GM12864 (cell line): ENCODE measurements at regions not wholly inside any gene's neighbourhood (a gene's known extent, or its start where the extent isn't known, plus 50 kb on each side); places are given as distances from the start of the nearest gene placed in this dataset.

Experiments
- DNase-seq: peaks from one replicate; pipeline ENCODE4 v3.0.0-alpha.2; 2011; ENCODE audit warnings: low read depth
- H3K4me3 ChIP-seq: 2 replicates; pipeline ENCODE4 v1.5.1; 2011; ENCODE audit warnings: mild to moderate bottlenecking, low read depth, low read length, control low read depth
- TF ChIP-seq, protein P1 (sequence below): IDR thresholded peaks from 2 replicates; pipeline ENCODE4 v1.5.1; 2011; ENCODE audit warnings: low read depth, mild to moderate bottlenecking, moderate library complexity, low read length, control low read depth, inconsistent platforms; ENCODE audit errors: missing control alignments

DNA sequence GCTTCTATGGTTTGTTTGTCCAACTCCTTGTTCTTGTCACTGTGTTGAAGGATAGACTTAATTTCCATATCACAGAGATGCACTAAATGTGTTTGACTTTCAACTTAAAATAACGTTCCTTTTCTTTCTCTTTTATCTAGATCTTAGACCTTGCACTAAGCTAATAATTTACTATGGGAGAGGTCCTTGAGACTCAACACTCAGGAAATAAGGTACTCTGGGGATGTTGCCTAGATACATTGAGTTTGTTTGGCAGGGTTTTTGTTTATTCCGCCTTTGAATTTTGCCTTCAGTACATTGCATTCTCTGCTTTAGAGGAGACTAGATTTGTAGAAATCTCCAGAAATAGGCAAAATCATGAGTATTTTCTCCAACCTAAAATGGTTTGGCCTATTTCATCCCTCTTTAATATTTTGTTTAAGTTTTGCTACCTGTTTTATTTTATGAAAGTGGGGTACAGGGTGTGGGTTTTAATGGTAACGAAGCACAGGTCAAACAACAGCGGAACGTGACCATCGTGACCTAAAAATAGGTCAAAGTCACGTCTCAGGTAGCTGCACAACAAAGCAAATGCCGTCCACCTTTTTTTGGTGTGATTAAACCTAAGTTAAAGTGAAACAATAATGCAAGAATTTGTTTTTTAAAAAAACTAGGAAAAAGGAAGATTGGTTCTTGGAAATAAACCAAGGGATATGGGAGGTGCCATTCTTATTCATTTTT lies 115.3 kb upstream of the CPSF6 start:
- DNase-seq = no peak

DNA sequence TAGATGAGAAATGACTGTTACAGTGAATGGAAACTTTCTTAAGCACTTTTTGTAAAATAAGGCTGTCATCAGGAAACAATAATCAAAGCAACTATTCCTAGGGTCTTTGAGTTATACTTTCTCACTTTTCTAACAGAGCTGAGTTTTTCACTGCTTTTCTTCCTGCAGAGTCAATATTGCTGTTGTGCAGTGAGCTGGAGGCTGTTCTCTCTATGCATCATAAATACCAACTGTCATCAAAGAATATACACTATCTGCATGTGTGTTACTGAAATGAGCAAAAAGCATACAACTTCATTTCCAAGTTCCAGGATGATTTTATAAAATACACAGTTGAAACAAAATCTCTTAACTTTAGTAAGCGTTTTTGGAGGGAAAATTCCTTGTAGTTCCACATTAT lies 110.4 kb upstream of the CPSF6 start:
- H3K4me3 ChIP-seq = no peak overlapping the region
- TF ChIP-seq, protein P1, sequence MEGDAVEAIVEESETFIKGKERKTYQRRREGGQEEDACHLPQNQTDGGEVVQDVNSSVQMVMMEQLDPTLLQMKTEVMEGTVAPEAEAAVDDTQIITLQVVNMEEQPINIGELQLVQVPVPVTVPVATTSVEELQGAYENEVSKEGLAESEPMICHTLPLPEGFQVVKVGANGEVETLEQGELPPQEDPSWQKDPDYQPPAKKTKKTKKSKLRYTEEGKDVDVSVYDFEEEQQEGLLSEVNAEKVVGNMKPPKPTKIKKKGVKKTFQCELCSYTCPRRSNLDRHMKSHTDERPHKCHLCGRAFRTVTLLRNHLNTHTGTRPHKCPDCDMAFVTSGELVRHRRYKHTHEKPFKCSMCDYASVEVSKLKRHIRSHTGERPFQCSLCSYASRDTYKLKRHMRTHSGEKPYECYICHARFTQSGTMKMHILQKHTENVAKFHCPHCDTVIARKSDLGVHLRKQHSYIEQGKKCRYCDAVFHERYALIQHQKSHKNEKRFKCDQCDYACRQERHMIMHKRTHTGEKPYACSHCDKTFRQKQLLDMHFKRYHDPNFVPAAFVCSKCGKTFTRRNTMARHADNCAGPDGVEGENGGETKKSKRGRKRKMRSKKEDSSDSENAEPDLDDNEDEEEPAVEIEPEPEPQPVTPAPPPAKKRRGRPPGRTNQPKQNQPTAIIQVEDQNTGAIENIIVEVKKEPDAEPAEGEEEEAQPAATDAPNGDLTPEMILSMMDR = no peak
- no peak for DNase-seq

More for the DNA sequence above, 115.3 kb upstream of the CPSF6 start:
- no peak overlapping the region for H3K4me3 ChIP-seq
- TF ChIP-seq, protein P1 = no peak

DNA sequence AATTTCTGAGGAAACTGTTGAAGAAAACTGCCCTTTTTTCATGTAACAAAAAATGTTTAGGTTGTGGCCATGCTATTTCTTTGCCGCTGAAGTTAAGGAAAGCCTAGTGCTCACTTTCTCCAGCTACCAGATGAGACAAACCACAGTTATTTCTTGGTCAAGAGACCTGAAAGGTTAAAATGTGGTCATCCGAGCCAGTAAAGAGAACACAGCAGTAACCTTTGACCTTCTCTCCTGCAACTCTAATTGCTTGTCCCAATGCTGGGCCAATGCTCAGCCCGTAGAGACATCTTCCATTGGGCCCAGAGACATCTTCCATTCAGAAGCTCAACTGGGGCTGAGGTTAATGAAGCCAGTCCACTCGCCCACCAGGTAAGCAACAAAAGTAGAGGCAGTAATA lies 109.8 kb upstream of the CPSF6 start:
- DNase-seq = no peak
- no peak overlapping the region for H3K4me3 ChIP-seq
- TF ChIP-seq, protein P1 = no peak

DNA sequence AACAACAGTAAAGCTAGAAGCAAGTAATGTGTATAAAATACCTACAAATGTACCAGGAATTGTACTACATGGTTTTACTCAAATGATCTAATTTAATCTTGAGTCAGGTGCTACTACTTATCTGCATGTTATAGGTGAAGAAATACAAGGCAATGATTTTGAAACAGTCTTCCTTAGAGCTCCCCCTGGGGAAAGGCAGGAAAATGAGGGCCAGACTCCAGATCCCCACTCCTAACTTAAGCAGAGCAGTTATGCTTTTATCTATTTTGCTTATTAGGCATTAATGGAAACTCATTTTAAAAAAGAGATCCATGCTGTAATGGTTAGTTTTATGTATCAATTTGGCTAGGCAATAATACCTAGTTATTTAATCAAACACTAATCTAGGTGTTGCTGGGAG lies 109.3 kb upstream of the CPSF6 start:
- TF ChIP-seq, protein P1 = no peak
- no peak overlapping the region for H3K4me3 ChIP-seq
- DNase-seq = no peak

DNA sequence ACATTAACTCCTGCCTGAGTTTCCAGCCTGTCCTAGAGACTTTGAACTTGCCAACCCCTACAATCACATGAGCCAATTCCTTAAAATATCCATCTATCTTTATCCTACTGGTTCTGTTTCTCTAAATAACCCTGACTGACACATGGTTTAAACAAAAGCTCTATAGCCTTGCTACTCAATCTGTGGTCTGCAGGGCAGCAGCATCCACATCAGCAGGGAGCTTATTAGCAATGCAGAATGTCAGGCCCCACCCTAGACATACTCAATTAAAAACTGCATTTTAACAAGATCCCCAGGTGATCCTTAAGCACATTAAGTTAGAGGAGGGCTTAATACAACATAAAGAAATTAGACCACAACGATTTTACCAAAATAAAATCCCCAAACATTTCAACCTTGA lies 108.3 kb upstream of the CPSF6 start:
- no peak overlapping the region for H3K4me3 ChIP-seq
- TF ChIP-seq, protein P1 = no peak
- DNase-seq = no peak

DNA sequence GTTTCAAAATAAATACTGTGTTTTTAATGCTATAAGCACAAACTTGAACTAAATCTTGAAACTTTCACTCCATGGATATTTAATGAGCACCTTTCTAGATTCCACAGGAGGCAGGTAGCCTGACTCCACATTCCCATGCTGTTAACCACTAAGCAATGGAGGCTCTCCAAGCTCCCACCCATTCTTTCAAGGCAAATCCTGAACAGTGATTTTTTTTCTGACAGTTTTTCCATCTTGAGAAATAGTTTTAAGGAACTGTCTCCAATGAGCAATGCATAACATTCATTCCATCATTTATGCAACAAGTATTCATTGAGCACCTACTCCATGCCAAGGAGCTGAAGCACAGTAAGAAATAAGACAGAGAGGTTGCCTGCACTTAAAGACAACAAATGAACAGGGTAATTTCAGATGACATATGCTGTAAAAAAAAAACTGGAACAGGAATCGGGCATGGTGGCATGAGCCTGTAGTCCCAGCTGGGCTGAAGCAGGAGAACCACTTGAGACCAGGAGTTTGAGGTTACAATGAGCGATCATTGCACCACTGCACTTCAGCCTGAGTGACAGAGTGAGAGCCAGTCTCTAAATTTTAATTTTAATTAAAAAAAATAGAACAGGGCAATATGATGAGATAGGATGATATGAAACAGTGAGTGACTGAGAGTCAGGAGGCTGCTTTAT lies 102.3 kb upstream of the CPSF6 start:
- DNase-seq = no peak
- no peak overlapping the region for H3K4me3 ChIP-seq
- TF ChIP-seq, protein P1 = no peak
